Suppressor macrophage treated with lipopolysaccharide for 4 hours (primary cell): ENCODE measurements at regions not wholly inside any gene's neighbourhood (a gene's known extent, or its start where the extent isn't known, plus 50 kb on each side); places are given as distances from the start of the nearest gene placed in this dataset.
"Not testable (repeated sequence)": the region's sequence is repeated elsewhere in the genome, so short reads cannot be mapped to it uniquely, and the experiment has no call there.

Source experiments
- DNase-seq: peaks from one replicate; pipeline ENCODE4 v3.0.0-alpha.2; 2020

- no peak for DNase-seq
Measured at GRCh38 chr12:17076811-17077210, 470.8 kb upstream of the LMO3 start.

GRCh38 chr12:17076028-17076744, 470.2 kb upstream of the LMO3 start:
- DNase-seq = no peak

DNA sequence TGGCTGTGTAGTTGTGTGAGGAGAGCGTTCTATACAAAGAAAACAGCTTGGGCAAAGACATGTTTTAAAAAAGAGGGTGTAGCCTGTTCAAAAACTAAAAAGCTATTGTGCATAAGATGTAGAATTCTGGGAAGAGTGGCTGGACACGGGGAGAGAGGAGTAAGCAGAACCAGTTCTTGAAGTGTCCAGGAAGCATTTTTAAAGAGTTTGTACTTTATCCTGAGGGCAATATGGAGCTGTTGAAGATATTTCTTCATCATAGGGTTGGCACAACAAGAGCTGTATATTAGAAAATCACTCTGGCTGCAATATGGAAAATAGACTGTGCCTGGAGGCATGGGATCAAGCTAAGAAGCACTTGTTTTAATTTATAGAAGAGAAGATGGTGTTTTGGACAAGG, 458.9 kb upstream of the LMO3 start:
- DNase-seq = no peak

GRCh38 chr12:17062267-17063036, 456.5 kb upstream of the LMO3 start:
- no peak for DNase-seq

DNA sequence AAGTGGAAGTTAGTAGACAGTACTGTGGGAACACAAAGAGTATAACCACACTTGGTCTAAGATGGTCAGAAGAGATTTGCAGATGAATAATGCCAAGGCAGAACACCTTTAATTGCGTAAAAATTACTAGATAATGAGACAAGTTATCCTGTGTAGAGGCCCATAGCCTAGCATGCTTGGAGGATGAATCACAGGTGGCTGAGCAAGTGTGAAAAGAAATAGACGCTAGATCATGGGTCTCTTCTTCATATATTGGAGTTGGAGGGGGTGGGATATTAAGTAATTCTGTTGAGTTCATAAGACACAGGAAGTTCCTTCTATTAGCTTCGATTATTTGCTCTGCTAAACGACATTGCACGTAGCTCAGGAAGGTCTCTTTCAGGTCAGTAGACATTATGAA, 454.3 kb upstream of the LMO3 start:
- DNase-seq = no peak

- DNase-seq = no peak
Measured at GRCh38 chr12:17056546-17056945, 450.6 kb upstream of the LMO3 start.

GRCh38 chr12:17038923-17039322, 433.0 kb upstream of the LMO3 start:
- no peak for DNase-seq

GRCh38 chr12:17035372-17035771, 429.4 kb upstream of the LMO3 start:
- no peak for DNase-seq

DNA sequence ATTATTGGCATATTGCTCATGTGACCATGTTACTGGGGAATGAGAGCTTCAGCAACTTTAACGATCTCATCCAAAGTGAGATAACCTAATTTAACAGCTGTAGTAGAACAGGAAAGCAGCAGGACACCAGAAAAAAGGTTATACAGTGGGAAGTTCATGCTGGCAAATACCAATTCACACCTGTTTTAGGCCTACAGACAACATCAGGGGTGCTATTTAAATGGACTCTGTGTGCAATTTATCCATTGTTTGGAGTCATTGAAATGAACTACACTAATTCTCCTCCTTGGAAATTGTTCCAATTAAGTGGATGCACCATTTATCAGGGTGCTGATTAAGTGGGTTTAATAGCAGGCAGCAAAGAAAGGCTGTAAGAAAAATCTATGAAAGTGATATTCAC, 424.4 kb upstream of the LMO3 start:
- no peak for DNase-seq

DNA sequence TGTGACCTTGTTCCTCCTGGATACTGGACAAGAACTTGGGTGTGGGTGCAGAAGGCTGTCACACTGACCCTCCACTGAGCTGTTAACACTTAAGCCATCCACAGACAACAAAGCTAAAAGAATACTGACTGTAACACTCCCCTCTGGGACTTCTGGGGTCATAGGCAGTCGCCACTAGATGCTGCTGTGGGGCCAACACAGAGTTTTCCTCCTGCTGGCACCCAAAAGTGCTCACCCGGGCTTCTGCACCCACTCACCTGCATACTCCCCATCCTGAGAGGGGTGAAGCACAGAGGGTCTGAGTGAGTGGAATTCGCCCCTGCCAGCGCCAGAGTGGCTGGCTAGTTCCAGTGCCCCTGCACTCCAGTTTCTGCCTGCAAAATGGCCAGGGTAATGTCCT, 422.4 kb upstream of the LMO3 start:
- DNase-seq = no peak

- not testable (repeated sequence) for DNase-seq
Measured at GRCh38 chr12:17025424-17025823, 419.5 kb upstream of the LMO3 start.

DNA sequence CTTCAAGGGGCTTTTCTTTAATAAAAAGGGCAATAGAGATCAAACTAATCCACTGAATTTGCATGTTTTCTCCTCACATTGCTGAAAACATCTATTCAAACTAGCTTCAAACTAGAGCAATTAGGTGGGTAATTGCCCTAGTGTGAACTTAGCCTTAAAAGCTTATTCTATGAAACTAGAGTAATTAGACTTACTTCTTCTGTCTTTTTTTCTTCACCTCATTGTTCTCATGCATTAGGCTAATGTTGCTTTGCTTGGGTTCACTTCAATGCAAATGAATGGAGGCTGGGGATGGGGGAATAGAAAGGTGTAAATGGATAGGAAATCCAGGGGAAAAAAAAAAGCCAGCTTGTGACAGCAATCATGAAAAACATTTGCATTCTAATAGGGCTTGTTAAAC, 414.8 kb upstream of the LMO3 start:
- DNase-seq = no peak

DNA sequence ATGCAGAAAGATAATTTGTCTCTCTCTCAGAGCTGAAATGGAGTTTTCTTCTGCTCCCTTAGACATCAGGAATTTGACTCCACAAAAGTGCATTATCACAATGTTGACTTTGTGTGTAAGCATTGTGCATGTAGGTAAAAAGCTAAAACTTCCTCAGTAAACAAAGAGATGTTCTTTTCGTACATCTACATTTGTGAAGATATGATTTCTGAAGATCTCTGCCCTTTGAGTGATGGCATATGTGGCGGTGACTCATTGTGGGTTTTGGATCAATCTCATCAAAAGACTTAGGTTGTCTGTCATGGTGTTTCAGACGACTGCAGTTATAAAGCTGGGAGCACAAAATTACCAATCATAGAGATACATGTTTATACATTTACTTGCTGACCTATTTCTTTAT, 411.4 kb upstream of the LMO3 start:
- DNase-seq = no peak

- no peak for DNase-seq
Measured at GRCh38 chr12:17016116-17016864, 410.3 kb upstream of the LMO3 start.

- DNase-seq = no peak
Measured at GRCh38 chr12:17015501-17015900, 409.5 kb upstream of the LMO3 start.

DNA sequence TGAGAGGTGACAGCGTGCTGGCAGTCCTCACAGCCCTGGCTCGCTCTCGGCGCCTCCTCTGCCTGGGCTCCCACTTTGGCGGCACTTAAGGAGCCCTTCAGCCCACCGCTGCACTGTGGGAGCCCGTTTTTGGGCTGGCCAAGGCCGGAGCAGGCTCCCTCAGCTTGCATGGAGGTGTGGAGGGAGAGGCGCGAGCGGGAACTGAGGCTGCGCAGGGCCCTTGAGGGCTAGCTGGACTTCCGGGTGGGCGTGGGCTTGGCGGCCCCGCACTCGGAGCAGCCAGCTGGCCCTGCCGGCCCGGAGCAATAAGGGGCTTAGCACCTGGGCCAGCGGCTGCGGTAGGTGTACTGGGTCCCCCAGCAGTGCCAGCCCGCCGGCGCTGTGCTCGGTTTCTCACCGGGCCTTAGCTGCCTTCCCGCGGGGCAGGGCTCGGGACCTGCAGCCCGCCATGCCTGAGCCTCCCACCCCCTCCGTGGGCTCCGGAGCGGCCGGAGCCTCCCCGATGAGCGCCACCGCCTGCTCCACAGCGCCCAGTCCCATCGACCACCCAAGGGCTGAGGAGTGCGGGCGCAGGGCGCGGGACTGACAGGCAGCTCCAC, 401.6 kb upstream of the LMO3 start:
- not testable (repeated sequence) for DNase-seq

GRCh38 chr12:16998538-16998937, 392.6 kb upstream of the LMO3 start:
- DNase-seq = not testable (repeated sequence)

- no peak for DNase-seq
Measured at GRCh38 chr12:16984484-16984883, 378.5 kb upstream of the LMO3 start.

- no peak for DNase-seq
Measured at GRCh38 chr12:16972923-16973770, 367.2 kb upstream of the LMO3 start.

GRCh38 chr12:16962889-16963288, 356.9 kb upstream of the LMO3 start:
- no peak for DNase-seq

DNA sequence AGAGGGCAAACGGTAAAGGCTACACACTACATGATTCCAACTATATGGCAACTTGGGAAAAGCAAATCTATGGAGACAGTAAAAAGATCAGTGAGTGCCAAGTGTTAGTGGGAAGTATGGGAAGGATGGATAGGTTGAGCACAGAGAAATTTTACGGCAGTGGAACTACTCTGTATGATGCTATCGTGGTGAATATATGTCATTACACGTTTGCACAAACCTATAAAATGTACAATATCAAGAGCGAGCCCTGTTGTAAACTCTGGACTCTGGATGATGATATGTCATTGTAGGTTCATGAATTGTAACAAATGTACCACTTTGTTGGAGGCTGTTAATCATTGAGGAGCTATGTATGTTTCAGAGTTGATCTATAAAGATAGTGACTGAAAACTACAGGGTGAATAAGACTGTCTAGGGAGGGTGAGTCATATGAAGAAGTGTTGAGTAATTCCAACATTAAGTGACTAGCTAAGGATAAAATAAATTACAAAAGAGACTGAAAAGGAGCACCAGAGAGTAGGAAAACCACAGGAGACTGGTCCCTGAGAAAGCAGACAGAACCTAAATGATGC, 349.2 kb upstream of the LMO3 start:
- DNase-seq = no peak
